CD14-positive monocyte (primary cell): ENCODE measurements at regions not wholly inside any gene's neighbourhood (a gene's known extent, or its start where the extent isn't known, plus 50 kb on each side); places are given as distances from the start of the nearest gene placed in this dataset.

Source experiments
- DNase-seq, 3 donors: peaks; one replicate each; pipeline ENCODE4 v3.0.0-alpha.2; 2011 to 2022
- H2AFZ ChIP-seq: 2 replicates; pipeline ENCODE4 v1.6.0; 2012; ENCODE audit warnings: mild to moderate bottlenecking, low read depth, low read length, inconsistent platforms; ENCODE audit not compliant: insufficient read depth, poor library complexity, severe bottlenecking
- H3K27ac ChIP-seq, 2 donors: 1 replicate in 1 of 2; 2 replicates in 1 of 2; pipeline ENCODE4 v1.5.1; 2012 to 2013; ENCODE audit warnings: low read length in 2 of 2, control low read depth in 1 of 2, inconsistent platforms in 1 of 2, low read depth in 1 of 2, mild to moderate bottlenecking in 1 of 2
- H3K27me3 ChIP-seq, 2 donors: one replicate each; pipeline versions ENCODE4 v1.6.0 to v1.6.1; 2011 to 2013; ENCODE audit warnings: low read length in 2 of 2; ENCODE audit not compliant: control insufficient read depth in 2 of 2, insufficient read depth in 2 of 2
- H3K36me3 ChIP-seq, 2 donors: replicated peaks in 1 of 2; 1 replicate in 1 of 2; 2 replicates in 1 of 2; pipeline versions ENCODE4 v1.5.1 to v1.6.1; 2012 to 2013; ENCODE audit warnings: low read length in 2 of 2, control low read depth in 1 of 2, inconsistent platforms in 1 of 2, mild to moderate bottlenecking in 1 of 2; ENCODE audit not compliant: insufficient read depth in 2 of 2, control insufficient read depth in 1 of 2
- H3K4me1 ChIP-seq, 2 donors: 1 replicate in 1 of 2; 2 replicates in 1 of 2; pipeline versions ENCODE4 v1.5.1 to v1.6.1; 2012 to 2013; ENCODE audit warnings: low read length in 2 of 2, control low read depth in 1 of 2, inconsistent platforms in 1 of 2, mild to moderate bottlenecking in 1 of 2, moderate library complexity in 1 of 2; ENCODE audit not compliant: insufficient read depth in 2 of 2, control insufficient read depth in 1 of 2
- H3K4me2 ChIP-seq: replicated peaks from 2 replicates; pipeline ENCODE3; 2012; ENCODE audit warnings: low read length, moderate library complexity, mild to moderate bottlenecking; ENCODE audit not compliant: poor library complexity, severe bottlenecking; ENCODE audit errors: extremely low read depth
- H3K4me3 ChIP-seq, 3 experiments: fragments of 200-600 bp in 1 of 3; sonication (generic) in 1 of 3; replicated peaks in 1 of 3; 1 replicate in 2 of 3; 2 replicates in 1 of 3; pipeline ENCODE4 v1.5.1; 2011 to 2013; ENCODE audit warnings: low read length in 3 of 3, mild to moderate bottlenecking in 3 of 3, control low read depth in 2 of 3, low read depth in 2 of 3, inconsistent platforms in 1 of 3, moderate library complexity in 1 of 3
- H3K79me2 ChIP-seq: 2 replicates; pipeline ENCODE4 v1.6.0; 2012; ENCODE audit warnings: mild to moderate bottlenecking, control low read depth, inconsistent platforms, low read length, moderate library complexity; ENCODE audit not compliant: insufficient read depth
- H3K9ac ChIP-seq: 2 replicates; pipeline ENCODE4 v1.6.0; 2017; ENCODE audit warnings: low read length, mild to moderate bottlenecking; ENCODE audit not compliant: insufficient read depth, poor library complexity, severe bottlenecking
- H3K9me3 ChIP-seq, 2 donors: replicated peaks in 1 of 2; 1 replicate in 1 of 2; 2 replicates in 1 of 2; pipeline versions ENCODE4 v1.5.1 to v1.6.1; 2012 to 2013; ENCODE audit warnings: low read length in 2 of 2, control low read depth in 1 of 2; ENCODE audit not compliant: control insufficient read depth in 1 of 2, insufficient read depth in 1 of 2
- H4K20me1 ChIP-seq: 2 replicates; pipeline ENCODE4 v1.6.0; 2012; ENCODE audit warnings: mild to moderate bottlenecking, low read length, control low read depth, moderate library complexity; ENCODE audit not compliant: insufficient read depth
- H3K27ac Mint-ChIP-seq, 7 donors: one replicate each; pipeline ENCODE4 v1.8.0; 2020; ENCODE audit warnings: mild to moderate bottlenecking in 7 of 7, mixed read lengths in 7 of 7, moderate library complexity in 6 of 7, inconsistent platforms in 2 of 7
- H3K27me3 Mint-ChIP-seq, 3 donors: one replicate each; pipeline ENCODE4 v1.8.0; 2021 to 2022; ENCODE audit warnings: low read depth in 3 of 3, mild to moderate bottlenecking in 3 of 3, mixed read lengths in 3 of 3, moderate library complexity in 3 of 3, inconsistent platforms in 1 of 3
- H3K36me3 Mint-ChIP-seq, 2 donors: one replicate each; pipeline ENCODE4 v1.8.0; 2020; ENCODE audit warnings: mixed read lengths in 2 of 2, inconsistent platforms in 1 of 2, mild to moderate bottlenecking in 1 of 2
- H3K4me1 Mint-ChIP-seq: one replicate; pipeline ENCODE4 v1.8.0; 2020; ENCODE audit warnings: mild to moderate bottlenecking, mixed read lengths
- H3K4me3 Mint-ChIP-seq, 2 donors: one replicate each; pipeline ENCODE4 v1.8.0; 2020; ENCODE audit warnings: mild to moderate bottlenecking in 2 of 2, mixed read lengths in 2 of 2, moderate library complexity in 1 of 2
- H3K9me3 Mint-ChIP-seq, 7 donors: one replicate each; pipeline ENCODE4 v1.8.0; 2020 to 2022; ENCODE audit warnings: mixed read lengths in 7 of 7, mild to moderate bottlenecking in 6 of 7, moderate library complexity in 6 of 7, inconsistent platforms in 2 of 7
- CTCF ChIP-seq: fragments of 200-600 bp; IDR thresholded peaks from one replicate; pipeline ENCODE4 v1.8.0; 2022; ENCODE audit warnings: antibody characterized with exemption, mild to moderate bottlenecking
- WGBS: methylation state at CpG from one replicate; pipeline ENCODE4 v1.1.5; 2013; ENCODE audit warnings: missing lambda C conversion rate; ENCODE audit not compliant: insufficient coverage; 5-methylcytosine and 5-hydroxymethylcytosine counted together
- intact Hi-C, 2 donors: fragments of 100-400 bp; cut with micrococcal nuclease; formaldehyde crosslinking; loops; one replicate each; pipeline versions ENCODE4 v1.15.0 to v1.15.1; 2023

- TF ChIP-seq CTCF = no peak
Measured at GRCh38 chr22:22799561-22799960, 88.1 kb upstream of the IGLL5 start.

GRCh38 chr22:22800716-22801115, 86.9 kb upstream of the IGLL5 start:
- Histone ChIP-seq H3K4me1 (no peaks in the 10 kb centered on the region), H3K9ac (no peak overlapping the region), H4K20me1 (no peaks in the 10 kb centered on the region), H2AFZ (no peak overlapping the region), H3K27ac (no peak overlapping the region), H3K79me2 (no peaks in the 10 kb centered on the region), H3K36me3 (no peaks in the 10 kb centered on the region), H3K9me3 (no peaks in the 10 kb centered on the region), H3K4me2 (no peak overlapping the region), H3K27me3 (no peaks in the 10 kb centered on the region), H3K4me3 (no peak overlapping the region)
- no peaks in the 10 kb centered on the region for H3K9me3 Mint-ChIP-seq
- peaks cover 0 to 2% (median 1%) of the 10 kb centered on the region in 3 donors for H3K27me3 Mint-ChIP-seq
- no peak for TF ChIP-seq CTCF
- intact Hi-C loops = loop anchor here in 1 of 2 donors (5.0 kb wide), 1 partner anchor 157 kb away; no protein-coding TSS in a partner anchor
- no peak for DNase-seq
- WGBS = 92% methylated on average over 1 of the region's 3 CpGs
- no peaks in the 10 kb centered on the region for H3K36me3 Mint-ChIP-seq
- H3K4me1 Mint-ChIP-seq = no peaks in the 10 kb centered on the region
- H3K4me3 Mint-ChIP-seq = no peak overlapping the region
- no peak overlapping the region for H3K27ac Mint-ChIP-seq

More at GRCh38 chr22:22799561-22799960, 88.1 kb upstream of the IGLL5 start:
- Histone ChIP-seq H3K9ac (no peak overlapping the region), H3K27ac (no peak overlapping the region), H3K4me1 (no peaks in the 10 kb centered on the region), H3K36me3 (no peaks in the 10 kb centered on the region), H3K79me2 (no peaks in the 10 kb centered on the region), H3K27me3 (no peaks in the 10 kb centered on the region), H4K20me1 (no peaks in the 10 kb centered on the region), H3K9me3 (no peaks in the 10 kb centered on the region), H2AFZ (no peak overlapping the region), H3K4me3 (no peak overlapping the region), H3K4me2 (no peak overlapping the region)
- 93% methylated on average over 2 of the region's 4 CpGs for WGBS
- Mint-ChIP-seq H3K4me1 (peaks cover 2% of the 10 kb centered on the region), H3K27ac (no peak overlapping the region), H3K27me3 (peaks cover 1 to 2% (median 1%) of the 10 kb centered on the region in 3 donors), H3K9me3 (no peaks in the 10 kb centered on the region), H3K4me3 (no peak overlapping the region), H3K36me3 (no peaks in the 10 kb centered on the region)
- no peak for DNase-seq
- intact Hi-C loops = no loop called here
